Sigmoid colon (tissue), 4 donors: ENCODE measurements at regions not wholly inside any gene's neighbourhood (a gene's known extent, or its start where the extent isn't known, plus 50 kb on each side); places are given as distances from the start of the nearest gene placed in this dataset.

ENCODE experiments used
- CTCF ChIP-seq, 4 experiments: fragments of 450-650 bp in 3 of 4; fragments of 200-600 bp in 1 of 4; IDR thresholded peaks; one replicate each; pipeline ENCODE4 v1.5.1; 2016 to 2019; ENCODE audit warnings: antibody characterized with exemption in 4 of 4, mild to moderate bottlenecking in 3 of 4, moderate library complexity in 2 of 4
- POLR2A ChIP-seq, 2 donors: fragments of 450-650 bp; IDR thresholded peaks; one replicate each; pipeline ENCODE4 v1.6.1; 2016; ENCODE audit warnings: antibody characterized with exemption in 2 of 2, mild to moderate bottlenecking in 2 of 2, moderate library complexity in 2 of 2
- POLR2AphosphoS5 ChIP-seq, 4 donors: sonication (generic); formaldehyde crosslinking; IDR thresholded peaks; one replicate each; pipeline ENCODE4 v1.6.1; 2017; ENCODE audit warnings: antibody characterized with exemption in 4 of 4

GRCh38 chr18:10074728-10075127, 160.9 kb downstream of the VAPA start:
- TF ChIP-seq CTCF (IDR thresholded peaks at IDR 0.05) (no peak), POLR2A (IDR thresholded peaks at IDR 0.05) (no peak), POLR2AphosphoS5 (IDR thresholded peaks at IDR 0.05) (no peak)
